ENCODE measurements at regions not wholly inside any gene's neighbourhood (a gene's known extent, or its start where the extent isn't known, plus 50 kb on each side); places are given as distances from the start of the nearest gene placed in this dataset.

DNA sequence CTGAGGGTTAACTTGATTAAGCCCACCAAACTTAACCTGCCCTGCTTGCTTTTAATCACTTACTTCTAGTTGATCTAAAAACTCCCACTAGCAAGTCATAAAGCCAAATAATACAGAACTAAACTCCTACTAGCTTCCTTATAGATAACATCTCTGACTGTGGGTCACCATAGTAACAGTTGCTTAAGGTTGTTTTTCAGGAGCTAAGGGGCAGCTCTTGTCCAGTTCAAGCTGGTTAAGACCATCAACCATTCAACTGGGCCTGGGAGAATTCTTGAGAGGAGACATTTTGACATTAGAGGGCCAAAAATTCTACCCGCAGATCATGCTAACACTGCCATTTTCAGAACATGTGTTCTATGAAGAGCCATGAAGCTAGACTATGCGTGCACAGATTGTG lies 67.0 kb downstream of the UCHL1 start:
- TF ChIP-seq ZFX (IDR thresholded peaks at IDR 0.05) = no peak
- TF ChIP-seq, protein P1, sequence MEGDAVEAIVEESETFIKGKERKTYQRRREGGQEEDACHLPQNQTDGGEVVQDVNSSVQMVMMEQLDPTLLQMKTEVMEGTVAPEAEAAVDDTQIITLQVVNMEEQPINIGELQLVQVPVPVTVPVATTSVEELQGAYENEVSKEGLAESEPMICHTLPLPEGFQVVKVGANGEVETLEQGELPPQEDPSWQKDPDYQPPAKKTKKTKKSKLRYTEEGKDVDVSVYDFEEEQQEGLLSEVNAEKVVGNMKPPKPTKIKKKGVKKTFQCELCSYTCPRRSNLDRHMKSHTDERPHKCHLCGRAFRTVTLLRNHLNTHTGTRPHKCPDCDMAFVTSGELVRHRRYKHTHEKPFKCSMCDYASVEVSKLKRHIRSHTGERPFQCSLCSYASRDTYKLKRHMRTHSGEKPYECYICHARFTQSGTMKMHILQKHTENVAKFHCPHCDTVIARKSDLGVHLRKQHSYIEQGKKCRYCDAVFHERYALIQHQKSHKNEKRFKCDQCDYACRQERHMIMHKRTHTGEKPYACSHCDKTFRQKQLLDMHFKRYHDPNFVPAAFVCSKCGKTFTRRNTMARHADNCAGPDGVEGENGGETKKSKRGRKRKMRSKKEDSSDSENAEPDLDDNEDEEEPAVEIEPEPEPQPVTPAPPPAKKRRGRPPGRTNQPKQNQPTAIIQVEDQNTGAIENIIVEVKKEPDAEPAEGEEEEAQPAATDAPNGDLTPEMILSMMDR (conservative IDR thresholded peaks at IDR 0.05) = no peak
- peak overlapping the region; percentile 75 for H3K27ac ChIP-seq

DNA sequence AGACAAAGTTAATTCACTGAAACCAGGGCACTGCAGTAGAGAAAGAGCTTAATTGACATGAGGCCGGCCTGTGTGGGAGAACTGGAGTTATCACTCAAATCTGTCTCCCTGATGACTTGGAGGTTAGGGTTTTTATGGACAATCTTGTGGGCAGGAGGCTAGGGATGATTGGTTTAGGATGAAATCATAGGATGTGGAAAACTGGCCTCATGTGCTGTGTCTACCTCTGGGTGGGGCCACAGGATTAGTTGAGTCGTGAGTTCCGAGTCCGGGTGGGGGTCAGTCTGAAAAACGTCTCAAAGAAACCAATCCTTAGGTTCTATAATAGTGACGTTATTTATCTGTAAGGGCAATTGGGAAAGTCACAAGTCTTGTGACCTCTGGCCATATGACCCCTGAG lies 68.1 kb downstream of the UCHL1 start:
- TF ChIP-seq, protein P1 (conservative IDR thresholded peaks at IDR 0.05) = no peak
- no peak for TF ChIP-seq ZFX (IDR thresholded peaks at IDR 0.05)

DNA sequence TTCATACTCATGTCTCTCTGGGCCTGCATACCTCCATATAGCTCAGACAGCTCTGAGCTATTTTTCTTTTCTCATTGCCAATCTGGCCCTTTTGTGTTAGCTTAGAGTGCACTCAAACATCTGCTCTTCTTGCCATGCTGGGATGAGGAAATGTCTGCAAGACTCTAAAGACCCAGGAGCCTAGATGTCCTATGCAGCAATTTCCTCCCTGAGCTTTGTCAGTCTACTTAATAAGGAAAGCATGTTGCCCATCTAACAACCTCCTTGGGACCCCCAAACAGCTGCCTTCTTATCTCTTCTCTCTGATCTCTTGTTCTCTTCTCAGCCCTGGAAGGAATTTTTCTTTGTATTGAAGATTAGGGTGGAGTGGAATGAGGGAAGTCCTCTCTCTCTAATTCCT lies 69.2 kb downstream of the UCHL1 start:
- peak overlapping the region; percentile 23; the same call in 1 of the 2 replicates for H3K27ac ChIP-seq
- no peak for TF ChIP-seq ZFX (IDR thresholded peaks at IDR 0.05)
- TF ChIP-seq, protein P1 (conservative IDR thresholded peaks at IDR 0.05) = no peak

More for the DNA sequence above, 68.1 kb downstream of the UCHL1 start:
- H3K27ac ChIP-seq = peak overlapping the region; percentile 75

DNA sequence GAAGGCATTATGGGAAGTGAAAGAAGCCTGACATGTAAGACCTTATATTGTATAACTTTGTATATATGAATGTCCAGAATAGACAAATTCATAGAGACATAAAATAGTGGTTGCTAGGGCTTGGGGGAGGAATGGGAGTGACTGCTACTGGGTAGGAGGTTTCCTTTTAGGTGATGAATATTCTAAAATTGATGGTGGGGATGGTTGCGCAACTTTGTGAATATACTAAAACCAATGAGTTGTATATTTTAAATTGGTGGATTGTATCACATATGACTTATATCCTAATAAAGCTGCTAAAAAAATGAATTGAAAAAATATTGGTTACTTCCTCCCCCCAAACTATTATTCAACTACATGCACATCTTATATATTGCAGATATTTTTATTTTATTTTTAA lies 70.0 kb downstream of the UCHL1 start:
- TF ChIP-seq, protein P1 (conservative IDR thresholded peaks at IDR 0.05) = no peak
- TF ChIP-seq ZFX (IDR thresholded peaks at IDR 0.05) = no peak
- H3K27ac ChIP-seq = no peak overlapping the region

DNA sequence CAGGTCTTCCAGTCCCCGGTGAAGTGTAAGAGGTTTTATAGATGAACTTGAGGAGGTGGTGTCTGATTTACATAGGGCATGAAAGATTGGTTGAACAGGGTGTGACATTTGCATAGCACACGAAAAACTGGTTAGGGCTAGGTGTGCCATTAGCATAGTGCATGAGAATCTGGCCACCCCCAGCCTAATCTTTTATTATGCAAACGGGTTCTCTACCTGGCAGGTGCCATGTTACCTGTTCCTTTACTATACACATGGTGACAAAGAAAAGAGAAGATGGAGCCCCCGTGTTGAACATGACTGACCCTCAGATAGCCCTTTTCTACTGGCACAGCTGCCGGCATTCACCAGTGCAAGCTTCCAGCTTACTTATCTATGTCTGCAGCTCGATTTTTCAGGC lies 71.0 kb downstream of the UCHL1 start:
- TF ChIP-seq, protein P1 (conservative IDR thresholded peaks at IDR 0.05) = no peak
- TF ChIP-seq ZFX (IDR thresholded peaks at IDR 0.05) = no peak
- H3K27ac ChIP-seq = peak overlapping the region; percentile 31; the same call in 1 of the 2 replicates

DNA sequence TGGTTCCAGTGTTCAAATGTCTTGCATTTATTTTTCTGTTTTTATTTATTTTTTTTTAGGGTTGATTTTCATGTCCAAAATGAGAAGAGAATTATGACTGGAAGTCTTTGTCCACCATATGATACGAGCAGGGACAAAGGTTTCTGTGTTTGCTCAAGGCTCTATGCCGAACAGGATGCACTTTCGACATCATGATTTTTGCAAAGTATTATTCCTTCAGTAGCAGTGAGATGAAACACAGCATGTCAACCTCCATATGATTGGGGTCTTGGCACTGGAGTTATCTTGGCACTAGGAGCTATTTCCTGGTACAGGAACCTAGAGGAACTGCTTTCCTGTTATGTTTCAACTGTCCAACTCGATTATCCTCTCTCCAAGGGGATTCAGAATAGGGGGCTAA lies 72.6 kb downstream of the UCHL1 start:
- TF ChIP-seq, protein P1 (conservative IDR thresholded peaks at IDR 0.05) = no peak
- TF ChIP-seq ZFX (IDR thresholded peaks at IDR 0.05) = no peak
- peak overlapping the region; percentile 99; the same call in 1 of the 2 replicates for H3K27ac ChIP-seq

DNA sequence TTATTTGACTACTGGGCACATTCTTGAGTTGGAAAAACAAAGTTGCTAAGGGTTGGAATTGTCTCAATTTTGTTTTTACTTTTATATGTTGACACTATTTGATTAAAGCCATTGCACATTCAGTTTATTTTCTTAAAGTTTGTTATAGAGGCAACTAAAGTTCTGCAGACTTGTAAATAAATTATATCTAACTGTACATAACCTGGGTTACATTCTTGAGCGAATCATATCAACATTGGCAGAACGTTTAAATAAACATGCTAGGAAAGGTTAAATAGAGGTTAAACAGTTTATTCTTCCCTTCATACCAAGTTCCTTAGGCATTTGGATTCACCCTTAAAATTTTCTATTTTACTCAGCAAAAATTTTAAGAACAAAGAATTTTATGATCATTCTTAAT lies 74.5 kb downstream of the UCHL1 start:
- peak overlapping the region; percentile 99 for H3K27ac ChIP-seq
- TF ChIP-seq ZFX (IDR thresholded peaks at IDR 0.05) = no peak
- TF ChIP-seq, protein P1 (conservative IDR thresholded peaks at IDR 0.05) = no peak

Data from C4-2B (cell line).